KOPT-K1 (cell line): ENCODE measurements at regions not wholly inside any gene's neighbourhood (a gene's known extent, or its start where the extent isn't known, plus 50 kb on each side); places are given as distances from the start of the nearest gene placed in this dataset.
"Not testable (repeated sequence)": the region's sequence is repeated elsewhere in the genome, so short reads cannot be mapped to it uniquely, and the experiment has no call there.

ENCODE experiments used
- H3K27ac ChIP-seq: fragments of 200-600 bp; sonication (generic); 2 replicates; pipeline ENCODE4 v1.5.1; 2016; ENCODE audit warnings: antibody characterized with exemption, mild to moderate bottlenecking, low read depth, low read length; ENCODE audit not compliant: poor library complexity, severe bottlenecking
- H3K36me3 ChIP-seq: fragments of 200-600 bp; sonication (generic); 2 replicates; pipeline ENCODE4 v1.5.1; 2017; ENCODE audit warnings: antibody characterized with exemption, mild to moderate bottlenecking, low read length, moderate library complexity; ENCODE audit not compliant: insufficient read depth
- H3K9me3 ChIP-seq: fragments of 200-600 bp; sonication (generic); 2 replicates; pipeline ENCODE4 v1.5.1; 2017; ENCODE audit warnings: antibody characterized with exemption, low read length, mild to moderate bottlenecking; ENCODE audit not compliant: insufficient read depth, poor library complexity, severe bottlenecking

GRCh38 chr12:61107118-61107517, 1153.1 kb upstream of the USP15 start:
- Histone ChIP-seq H3K27ac (no peak overlapping the region), H3K9me3 (peaks cover 6% of the 10 kb centered on the region), H3K36me3 (no peaks in the 10 kb centered on the region)

- no peaks in the 10 kb centered on the region for H3K9me3 ChIP-seq
- no peaks in the 10 kb centered on the region for H3K36me3 ChIP-seq
- no peak overlapping the region for H3K27ac ChIP-seq
Measured at GRCh38 chr12:61111218-61111617, 1149.0 kb upstream of the USP15 start.

- no peak overlapping the region for H3K27ac ChIP-seq
- no peaks in the 10 kb centered on the region for H3K9me3 ChIP-seq
- H3K36me3 ChIP-seq: no peaks in the 10 kb centered on the region
Measured at GRCh38 chr12:61137677-61138414, 1122.4 kb upstream of the USP15 start.

- H3K36me3 ChIP-seq: no peaks in the 10 kb centered on the region
- no peak overlapping the region for H3K27ac ChIP-seq
- no peaks in the 10 kb centered on the region for H3K9me3 ChIP-seq
Measured at GRCh38 chr12:61138415-61138759, 1121.8 kb upstream of the USP15 start.

GRCh38 chr12:61161961-61162360, 1098.2 kb upstream of the USP15 start:
- H3K36me3 ChIP-seq: no peaks in the 10 kb centered on the region
- no peak overlapping the region for H3K27ac ChIP-seq

GRCh38 chr12:61188801-61189595, 1071.2 kb upstream of the USP15 start:
- H3K9me3 ChIP-seq: no peaks in the 10 kb centered on the region
- no peak overlapping the region for H3K27ac ChIP-seq
- no peaks in the 10 kb centered on the region for H3K36me3 ChIP-seq

More at GRCh38 chr12:61161961-61162360, 1098.2 kb upstream of the USP15 start:
- H3K9me3 ChIP-seq: no peaks in the 10 kb centered on the region

- Histone ChIP-seq H3K36me3 (no peaks in the 10 kb centered on the region), H3K27ac (no peak overlapping the region), H3K9me3 (no peaks in the 10 kb centered on the region)
Measured at GRCh38 chr12:61213646-61214045, 1046.6 kb upstream of the USP15 start.

GRCh38 chr12:61220337-61220736, 1039.9 kb upstream of the USP15 start:
- H3K36me3 ChIP-seq: no peaks in the 10 kb centered on the region
- no peak overlapping the region for H3K27ac ChIP-seq
- no peaks in the 10 kb centered on the region for H3K9me3 ChIP-seq

- Histone ChIP-seq H3K36me3 (no peaks in the 10 kb centered on the region), H3K9me3 (no peaks in the 10 kb centered on the region), H3K27ac (no peak overlapping the region)
Measured at GRCh38 chr12:61232040-61232439, 1028.2 kb upstream of the USP15 start.

- Histone ChIP-seq H3K27ac (no peak overlapping the region), H3K9me3 (no peaks in the 10 kb centered on the region), H3K36me3 (no peaks in the 10 kb centered on the region)
Measured at GRCh38 chr12:61250303-61250702, 1009.9 kb upstream of the USP15 start.

- Histone ChIP-seq H3K36me3 (no peaks in the 10 kb centered on the region), H3K27ac (no peak overlapping the region), H3K9me3 (no peaks in the 10 kb centered on the region)
Measured at GRCh38 chr12:61251076-61251475, 1009.1 kb upstream of the USP15 start.

GRCh38 chr12:61254225-61254624, 1006.0 kb upstream of the USP15 start:
- Histone ChIP-seq H3K36me3 (no peaks in the 10 kb centered on the region), H3K9me3 (no peaks in the 10 kb centered on the region), H3K27ac (no peak overlapping the region)

- peaks cover 24% of the 10 kb centered on the region for H3K9me3 ChIP-seq
Measured at GRCh38 chr12:61264294-61264693, 995.9 kb upstream of the USP15 start.

GRCh38 chr12:61267474-61267873, 992.7 kb upstream of the USP15 start:
- Histone ChIP-seq H3K36me3 (no peaks in the 10 kb centered on the region), H3K9me3 (peaks cover 24% of the 10 kb centered on the region), H3K27ac (no peak overlapping the region)

More at GRCh38 chr12:61264294-61264693, 995.9 kb upstream of the USP15 start:
- H3K36me3 ChIP-seq, H3K27ac ChIP-seq: not testable (repeated sequence)

- no peaks in the 10 kb centered on the region for H3K9me3 ChIP-seq
- H3K36me3 ChIP-seq: no peaks in the 10 kb centered on the region
- H3K27ac ChIP-seq: no peak overlapping the region
Measured at GRCh38 chr12:61272441-61272840, 987.8 kb upstream of the USP15 start.
